ENCODE measurements at regions not wholly inside any gene's neighbourhood (a gene's known extent, or its start where the extent isn't known, plus 50 kb on each side); places are given as distances from the start of the nearest gene placed in this dataset.

GRCh38 chrX:33285550-33285949 is 74.2 kb upstream of the DMD start:
- no peaks in the 10 kb centered on the region for H3K27me3 ChIP-seq (ENCODE audit: insufficient read depth, low read depth, low read length)
- H2AFZ ChIP-seq (ENCODE audit: low read depth, low read length) = no peak overlapping the region
- H3K4me2 ChIP-seq (ENCODE audit: low read length) = no peak overlapping the region
- no peak overlapping the region for H3K27ac ChIP-seq (ENCODE audit: low read length)
- no peaks in the 10 kb centered on the region for H3K9me2 ChIP-seq (ENCODE audit: insufficient read depth, low read length)
- no peak for TF ChIP-seq SMC3 (conservative IDR thresholded peaks at IDR 0.05; ENCODE audit: poor library complexity)
- no peak for TF ChIP-seq POLR2AphosphoS5 (IDR thresholded peaks at IDR 0.05)
- no peak for TF ChIP-seq TAF1 (IDR thresholded peaks at IDR 0.05; ENCODE audit: low read depth)
- TF ChIP-seq REST (IDR thresholded peaks at IDR 0.05; ENCODE audit: borderline replicate concordance) = no peak
- no peak for TF ChIP-seq EP300 (conservative IDR thresholded peaks at IDR 0.05; ENCODE audit: poor library complexity, severe bottlenecking)
- TF ChIP-seq MXI1 (conservative IDR thresholded peaks at IDR 0.05; ENCODE audit: poor library complexity, severe bottlenecking) = no peak
- no peak for TF ChIP-seq RAD21 (conservative IDR thresholded peaks at IDR 0.05)
- TF ChIP-seq EZH2 (IDR thresholded peaks at IDR 0.05; ENCODE audit: borderline replicate concordance, insufficient read depth, low read length, poor library complexity, severe bottlenecking) = no peak
- H4K20me1 ChIP-seq (ENCODE audit: insufficient read depth) = no peaks in the 10 kb centered on the region
- no peaks in the 10 kb centered on the region for H3K79me2 ChIP-seq (replicated peaks; ENCODE audit: insufficient read depth, low read length)
- no peak overlapping the region for H3K4me3 ChIP-seq (ENCODE audit: low read length)
- no peaks in the 10 kb centered on the region for H3K36me3 ChIP-seq (ENCODE audit: insufficient read depth, low read length)
- no peaks in the 10 kb centered on the region for H3K9me3 ChIP-seq (ENCODE audit: low read length)
- H3K9ac ChIP-seq (ENCODE audit: low read length) = no peak overlapping the region
- no peaks in the 10 kb centered on the region for H3F3A ChIP-seq (ENCODE audit: insufficient read depth, low read length, poor library complexity, severe bottlenecking)

GRCh38 chrX:33277046-33277445 is 65.7 kb upstream of the DMD start:
- H4K20me1 ChIP-seq (ENCODE audit: insufficient read depth) = no peaks in the 10 kb centered on the region
- no peaks in the 10 kb centered on the region for H3K27me3 ChIP-seq (ENCODE audit: insufficient read depth, low read depth, low read length)
- no peak overlapping the region for H3K4me3 ChIP-seq (ENCODE audit: low read length)
- no peaks in the 10 kb centered on the region for H3F3A ChIP-seq (ENCODE audit: insufficient read depth, low read length, poor library complexity, severe bottlenecking)
- H3K27ac ChIP-seq (ENCODE audit: low read length) = no peak overlapping the region
- H3K9ac ChIP-seq (ENCODE audit: low read length) = no peak overlapping the region
- no peaks in the 10 kb centered on the region for H3K79me2 ChIP-seq (replicated peaks; ENCODE audit: insufficient read depth, low read length)
- no peaks in the 10 kb centered on the region for H3K9me2 ChIP-seq (ENCODE audit: insufficient read depth, low read length)
- no peaks in the 10 kb centered on the region for H3K36me3 ChIP-seq (ENCODE audit: insufficient read depth, low read length)
- H3K4me2 ChIP-seq (ENCODE audit: low read length) = no peak overlapping the region
- TF ChIP-seq POLR2AphosphoS5 (IDR thresholded peaks at IDR 0.05) (no peak), MXI1 (conservative IDR thresholded peaks at IDR 0.05; ENCODE audit: poor library complexity, severe bottlenecking) (no peak), CTCF (IDR thresholded peaks at IDR 0.05; ENCODE audit: poor library complexity, severe bottlenecking) (no peak), SMC3 (conservative IDR thresholded peaks at IDR 0.05; ENCODE audit: poor library complexity) (no peak), EP300 (conservative IDR thresholded peaks at IDR 0.05; ENCODE audit: poor library complexity, severe bottlenecking) (no peak), TAF1 (IDR thresholded peaks at IDR 0.05; ENCODE audit: low read depth) (no peak), EZH2 (IDR thresholded peaks at IDR 0.05; ENCODE audit: borderline replicate concordance, insufficient read depth, low read length, poor library complexity, severe bottlenecking) (no peak), REST (IDR thresholded peaks at IDR 0.05; ENCODE audit: borderline replicate concordance) (no peak), RAD21 (conservative IDR thresholded peaks at IDR 0.05) (no peak)
- no peaks in the 10 kb centered on the region for H3K9me3 ChIP-seq (ENCODE audit: low read length)
- no peak overlapping the region for H2AFZ ChIP-seq (ENCODE audit: low read depth, low read length)
